Left cardiac atrium (tissue), 4 donors: ENCODE measurements at regions not wholly inside any gene's neighbourhood (a gene's known extent, or its start where the extent isn't known, plus 50 kb on each side); places are given as distances from the start of the nearest gene placed in this dataset.

Experiments
- ATAC-seq, 2 donors: fragments of 200-7000 bp; cut with Tn5 transposase; one replicate each; pipeline ENCODE4 v1.9.1; 2020; ENCODE audit warnings: mild to moderate bottlenecking in 2 of 2, moderate library complexity in 2 of 2
- DNase-seq: peaks from one replicate; pipeline ENCODE4 v3.0.0-alpha.2; 2020
- intact Hi-C, 2 donors: fragments of 100-400 bp; cut with DNase I; formaldehyde crosslinking; loops; one replicate each; pipeline versions ENCODE4 v1.14.1 to v1.15.1; 2022 to 2023
- donor health status: DM: no; HTN: yes; CAD: no.
- donor health status: DM: no; HTN: yes; CAD: no; lungs with severe emphysema.
- donor health status: DM: yes; HTN: yes; CAD: no.
- donor health status: Dilated cardiomyopathy.

DNA sequence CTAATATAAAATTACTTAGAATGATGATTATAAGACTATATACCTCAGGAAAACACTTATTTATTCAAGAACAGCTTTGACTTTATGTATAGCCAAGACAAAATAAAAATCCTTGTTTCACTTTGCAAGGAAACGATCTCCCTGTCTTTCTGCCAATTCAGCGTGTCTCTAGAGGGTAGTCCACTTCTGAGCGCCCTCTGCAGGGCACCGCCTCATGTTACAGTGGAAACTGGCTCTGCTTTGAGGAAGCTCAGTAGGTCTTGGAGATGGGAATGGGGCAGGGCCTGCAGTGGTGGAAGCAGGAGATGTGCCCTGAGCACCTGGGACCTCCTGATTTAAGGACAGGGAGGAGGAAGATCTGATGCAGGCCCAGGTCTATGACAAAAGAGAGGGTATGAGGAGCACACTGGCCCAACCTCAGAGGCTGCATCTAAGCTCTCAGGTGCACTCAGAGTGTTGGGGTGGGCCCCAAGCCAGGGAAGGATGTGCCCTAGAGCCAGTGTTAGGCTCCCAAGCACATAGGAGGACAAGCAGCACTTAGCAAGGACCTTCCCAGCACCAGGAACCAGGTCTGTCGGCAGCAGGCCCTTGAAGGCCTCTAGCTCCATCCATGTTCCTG lies 481.0 kb downstream of the TNS3 start:
- DNase-seq: peak; percentile 30
- no peak for ATAC-seq

DNA sequence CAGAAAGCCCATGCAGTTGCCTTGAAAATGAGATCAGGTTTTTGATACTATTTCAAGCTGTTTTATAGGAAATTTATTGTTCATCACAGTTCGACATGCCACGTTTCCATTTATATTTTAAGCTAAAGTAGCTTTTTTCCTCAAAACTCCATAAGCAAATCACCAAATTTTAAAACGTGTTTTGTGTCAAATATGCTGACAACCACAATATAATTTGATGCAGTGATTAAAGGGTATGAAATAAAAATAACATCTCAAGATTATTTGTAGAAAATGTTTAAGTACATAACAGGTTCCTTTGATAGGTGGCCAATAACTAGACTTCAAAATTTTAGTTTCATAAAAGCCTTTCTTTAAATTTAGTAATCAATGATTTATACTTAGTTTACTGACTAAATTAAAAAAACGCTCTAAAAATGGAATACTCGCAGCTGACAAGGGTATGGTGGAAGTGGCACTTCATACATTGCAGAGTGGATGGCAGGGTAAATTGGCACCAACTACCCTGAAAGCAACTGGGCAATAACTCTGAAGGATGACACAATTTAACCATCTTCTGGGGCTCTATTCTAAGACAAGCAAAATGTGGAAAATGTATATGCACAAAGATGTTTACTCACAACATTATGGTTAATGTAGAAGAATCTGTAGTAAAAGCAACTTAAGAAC lies 481.6 kb downstream of the TNS3 start:
- ATAC-seq (no peak), DNase-seq (no peak)
- intact Hi-C loops: no loop called here

More for the DNA sequence above, 481.0 kb downstream of the TNS3 start:
- intact Hi-C loops: no loop called here

- no peak for DNase-seq
- ATAC-seq: no peak
- intact Hi-C loops: no loop called here
Observed at GRCh38 chr7:47097431-47097830, 484.5 kb downstream of the TNS3 start.

DNA sequence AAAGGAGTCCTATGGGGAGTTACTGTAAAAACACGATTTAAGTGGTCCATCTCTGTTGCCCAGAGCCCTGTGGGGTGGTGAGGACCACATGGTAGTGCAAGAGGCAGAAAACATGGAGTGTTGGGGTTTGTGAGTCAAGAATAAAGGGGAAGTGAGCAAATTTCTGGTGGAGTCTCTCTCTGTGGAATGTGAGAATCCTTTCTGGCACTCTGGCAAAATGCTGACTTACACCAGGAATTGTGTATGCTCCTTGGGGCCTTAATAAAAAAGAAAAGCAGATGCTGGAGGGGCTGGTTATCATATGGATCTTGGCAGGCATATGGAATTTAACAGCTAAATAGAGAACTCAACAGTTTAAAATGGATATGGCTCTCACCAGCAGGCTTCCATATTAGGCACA lies 486.0 kb downstream of the TNS3 start:
- DNase-seq (no peak), ATAC-seq (no peak)
- intact Hi-C loops: no loop called here

GRCh38 chr7:47094462-47094861 lies 487.4 kb downstream of the TNS3 start:
- ATAC-seq (no peak), DNase-seq (no peak)
- intact Hi-C loops: loop anchor here in 1 of 2 donors (5.0 kb wide), 1 partner anchor 732 kb away; no protein-coding TSS in a partner anchor

DNA sequence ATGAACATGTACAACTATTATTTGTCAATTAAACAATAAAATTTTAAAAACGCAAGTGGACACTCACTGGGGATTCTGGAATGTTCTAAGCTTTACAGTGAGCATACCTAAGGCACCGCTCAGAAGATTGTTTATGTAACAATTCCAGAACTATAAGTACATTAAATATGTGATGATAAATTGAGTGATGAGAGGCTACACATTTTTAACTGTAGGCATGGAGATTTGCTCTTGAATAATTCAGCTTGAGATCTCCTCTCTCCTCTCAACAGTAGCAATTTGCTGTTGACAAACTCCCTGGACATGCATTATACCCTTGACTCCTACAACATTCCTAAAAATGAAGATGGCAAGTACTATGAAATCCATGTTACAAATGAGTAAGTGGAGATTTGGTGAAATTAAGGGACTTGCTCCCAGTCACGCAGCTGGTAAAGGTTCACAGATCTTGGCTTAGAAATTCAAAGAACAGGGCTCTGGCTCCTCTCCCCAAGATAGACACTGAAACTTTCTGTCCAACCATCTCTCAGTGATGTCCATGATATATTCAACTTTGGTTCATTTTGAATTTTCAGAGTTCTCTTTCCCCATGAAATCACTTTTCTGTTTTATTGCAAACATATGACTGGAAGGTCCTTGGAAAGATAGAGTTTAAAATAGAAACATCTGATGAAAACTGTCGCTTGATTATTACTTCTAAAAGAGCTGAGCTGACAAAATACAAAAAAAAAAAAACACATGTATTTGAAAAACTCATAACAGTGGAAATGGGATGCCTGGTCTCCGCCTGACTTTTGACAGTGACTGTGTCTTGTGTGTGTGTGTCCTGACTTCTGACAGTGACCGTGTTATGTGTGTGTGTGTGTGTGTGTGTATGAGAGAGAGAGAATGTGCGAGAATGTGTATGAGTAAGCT lies 488.3 kb downstream of the TNS3 start:
- ATAC-seq: no peak
- no peak for DNase-seq
- intact Hi-C loops: loop anchor here in 1 of 2 donors (5.0 kb wide), 1 partner anchor 731 kb away; no protein-coding TSS in a partner anchor

- no peak for DNase-seq
- no peak for ATAC-seq
- intact Hi-C loops: loop anchor here in 1 of 2 donors (5.0 kb wide), 1 partner anchor 730 kb away; no protein-coding TSS in a partner anchor
Observed at GRCh38 chr7:47092336-47092735, 489.6 kb downstream of the TNS3 start.

GRCh38 chr7:47091141-47091540 lies 490.8 kb downstream of the TNS3 start:
- DNase-seq (no peak), ATAC-seq (no peak)
- intact Hi-C loops: loop anchor here in 1 of 2 donors (5.0 kb wide), 1 partner anchor 729 kb away; no protein-coding TSS in a partner anchor

GRCh38 chr7:47089461-47089860 lies 492.4 kb downstream of the TNS3 start:
- no peak for ATAC-seq
- intact Hi-C loops: loop anchor here (2.0 to 10.0 kb wide), 4 partner anchors 313 to 1167 kb away; partner anchors contain the start of gene IGFBP3 (in 1 of the 2)
- DNase-seq: no peak

DNA sequence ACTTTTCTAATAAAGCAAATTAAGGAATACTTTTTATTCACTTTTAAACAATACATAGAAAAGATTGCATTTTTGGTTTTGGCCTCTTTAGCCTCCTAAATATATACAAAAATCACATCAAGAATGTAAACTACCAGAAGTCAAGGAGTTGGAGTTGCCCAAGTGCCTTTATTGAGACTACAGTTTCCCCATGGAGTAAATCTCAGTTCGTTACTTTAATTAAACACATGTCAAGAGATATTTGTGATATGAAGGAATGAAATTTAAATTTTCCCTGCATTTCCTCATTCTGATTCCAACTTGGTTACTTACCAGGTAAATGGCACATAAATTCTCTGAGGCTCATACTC lies 492.9 kb downstream of the TNS3 start:
- intact Hi-C loops: loop anchor here (2.0 to 10.0 kb wide), 4 partner anchors 312 to 1167 kb away; partner anchors contain the start of gene IGFBP3 (in 1 of the 2)
- DNase-seq (no peak), ATAC-seq (no peak)

GRCh38 chr7:47088329-47089067 lies 493.4 kb downstream of the TNS3 start:
- DNase-seq: peak; percentile 67
- intact Hi-C loops: loop anchor here (2.0 to 10.0 kb wide), 4 partner anchors 312 to 1166 kb away; partner anchors contain the start of gene IGFBP3 (in 1 of the 2)
- ATAC-seq: peak; percentile 90 to 91

GRCh38 chr7:47087866-47088265 lies 494.0 kb downstream of the TNS3 start:
- DNase-seq (no peak), ATAC-seq (peak in 1 of 2 donors; percentile 24)
- intact Hi-C loops: loop anchor here (2.0 to 10.0 kb wide), 4 partner anchors 311 to 1166 kb away; partner anchors contain the start of gene IGFBP3 (in 1 of the 2)

- ATAC-seq: no peak
- intact Hi-C loops: loop anchor here in 1 of 2 donors (5.0 to 10.0 kb wide), 2 partner anchors 311 to 1163 kb away; partner anchors contain the start of gene IGFBP3
- no peak for DNase-seq
Observed at GRCh38 chr7:47085491-47086275, 496.2 kb downstream of the TNS3 start.

DNA sequence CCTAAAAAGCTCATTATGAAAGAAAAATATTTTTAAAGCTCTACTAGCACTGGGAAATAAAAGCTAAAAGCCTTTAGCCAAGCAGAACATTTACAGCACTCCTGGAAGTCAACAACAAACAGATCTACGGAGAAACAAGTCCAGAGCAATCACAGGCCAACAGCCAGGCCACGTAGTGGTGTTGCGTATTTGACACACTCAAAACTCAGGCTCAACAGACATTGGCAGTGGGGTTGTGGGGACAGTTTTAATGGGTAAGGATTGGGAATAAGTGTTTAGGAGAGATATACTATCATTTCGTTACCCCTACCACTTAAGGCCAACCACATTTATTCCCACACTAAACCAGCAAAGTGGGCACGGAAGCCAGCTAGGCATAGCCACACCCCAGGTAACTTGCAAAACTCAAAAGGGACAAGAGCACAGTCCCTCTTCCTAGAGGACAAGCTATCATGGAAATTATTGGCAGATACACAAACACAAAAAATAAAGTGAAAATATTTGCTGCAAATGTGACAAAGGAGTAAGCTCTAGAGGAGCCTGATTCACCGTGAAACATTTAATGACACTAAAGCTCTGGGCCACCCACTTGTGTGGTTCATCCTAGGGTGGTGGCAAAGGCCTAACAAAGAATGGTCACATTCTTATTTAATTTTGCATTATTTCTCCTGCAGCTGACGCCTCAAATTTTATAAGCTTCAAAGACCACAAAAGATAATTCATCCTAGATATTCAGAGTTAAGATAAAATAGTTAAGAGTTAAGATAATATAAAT lies 498.2 kb downstream of the TNS3 start:
- ATAC-seq: no peak
- intact Hi-C loops: loop anchor here in 1 of 2 donors (10.0 kb wide), 1 partner anchor 309 kb away; no protein-coding TSS in a partner anchor

GRCh38 chr7:47080816-47081215 lies 501.1 kb downstream of the TNS3 start:
- ATAC-seq (peak; percentile 47 to 80), DNase-seq (no peak)
- intact Hi-C loops: loop anchor here in 1 of 2 donors (10.0 kb wide), 1 partner anchor 306 kb away; no protein-coding TSS in a partner anchor

More for the DNA sequence above, 498.2 kb downstream of the TNS3 start:
- DNase-seq: no peak

- DNase-seq (no peak), ATAC-seq (no peak)
- intact Hi-C loops: no loop called here
Observed at GRCh38 chr7:47078241-47078640, 503.7 kb downstream of the TNS3 start.

GRCh38 chr7:47074702-47075153 lies 507.2 kb downstream of the TNS3 start:
- DNase-seq: no peak
- peak; percentile 74 to 83 for ATAC-seq
- intact Hi-C loops: no loop called here
